Tongue (tissue), 1 donor: ENCODE measurements at regions not wholly inside any gene's neighbourhood (a gene's known extent, or its start where the extent isn't known, plus 50 kb on each side); places are given as distances from the start of the nearest gene placed in this dataset.

ENCODE experiments used
- DNase-seq: peaks from one replicate; pipeline ENCODE4 v3.0.0-alpha.2; 2015

DNA sequence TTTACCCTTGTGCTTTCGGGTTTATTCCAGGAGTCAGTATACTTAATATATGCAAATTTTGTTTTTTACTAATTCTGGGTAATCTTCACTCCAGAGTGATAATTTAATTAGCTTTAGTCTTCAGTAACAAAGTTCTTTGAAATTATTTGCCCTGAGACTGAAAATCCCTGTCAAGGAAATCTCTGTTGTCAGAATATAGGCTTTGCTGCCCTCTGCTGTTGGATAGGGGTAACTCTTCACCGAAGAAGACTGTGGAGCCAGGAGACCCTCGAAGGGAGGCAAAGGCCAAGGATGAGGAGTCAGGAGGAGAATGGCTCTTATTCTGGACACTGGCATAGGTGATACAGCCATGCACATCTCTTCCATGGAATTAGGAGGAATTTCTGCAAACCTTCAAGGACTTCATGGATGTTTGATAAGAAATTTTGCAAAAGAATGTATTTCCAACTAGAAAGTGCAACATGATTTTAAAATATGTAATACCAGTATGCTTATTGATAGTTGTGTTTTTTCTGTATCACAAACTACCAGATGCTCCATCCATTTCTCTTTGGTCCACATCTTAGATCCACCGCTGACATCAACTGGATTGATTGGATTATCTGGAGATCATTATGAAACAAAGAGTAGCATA, 182.3 kb downstream of the RDH14 start:
- DNase-seq, result peak; percentile 83

DNA sequence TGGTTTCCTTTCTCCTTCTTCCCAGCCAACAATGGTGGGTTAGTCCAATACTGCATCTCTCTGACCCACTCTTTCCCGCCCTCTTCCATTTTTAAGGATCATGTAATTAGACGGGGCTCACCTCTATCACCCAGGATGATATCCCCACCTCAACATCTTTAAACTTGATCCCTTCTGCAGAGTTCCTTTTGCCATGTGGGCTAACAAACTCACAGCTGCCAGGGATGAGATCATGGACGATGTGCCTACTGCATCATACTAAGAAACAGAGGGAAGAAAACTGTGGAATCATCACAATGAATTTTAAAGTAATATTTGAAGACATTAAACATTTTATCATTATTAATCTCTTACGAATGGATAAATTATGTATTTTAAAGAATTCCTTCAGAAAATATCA, 183.5 kb downstream of the RDH14 start:
- DNase-seq, result no peak

DNA sequence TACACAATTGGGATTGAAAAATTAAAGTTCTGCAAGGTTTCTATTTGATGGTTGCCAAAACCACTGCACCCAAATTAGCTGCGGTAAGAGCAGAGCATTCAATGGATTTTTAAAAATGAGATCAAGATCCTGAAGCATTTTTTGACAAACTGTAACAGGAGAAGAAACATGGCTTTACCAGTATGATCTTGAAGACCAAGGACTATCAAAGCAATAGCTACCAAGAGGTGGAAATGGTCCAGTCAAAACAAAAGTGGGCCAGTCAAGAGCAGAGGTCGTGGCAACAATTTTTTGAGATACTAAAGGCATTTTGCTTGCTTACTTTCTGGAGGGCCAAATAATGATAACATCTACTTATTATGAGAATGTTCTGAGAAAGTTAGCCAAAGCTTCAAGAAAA, 186.8 kb downstream of the RDH14 start:
- no peak for DNase-seq

DNA sequence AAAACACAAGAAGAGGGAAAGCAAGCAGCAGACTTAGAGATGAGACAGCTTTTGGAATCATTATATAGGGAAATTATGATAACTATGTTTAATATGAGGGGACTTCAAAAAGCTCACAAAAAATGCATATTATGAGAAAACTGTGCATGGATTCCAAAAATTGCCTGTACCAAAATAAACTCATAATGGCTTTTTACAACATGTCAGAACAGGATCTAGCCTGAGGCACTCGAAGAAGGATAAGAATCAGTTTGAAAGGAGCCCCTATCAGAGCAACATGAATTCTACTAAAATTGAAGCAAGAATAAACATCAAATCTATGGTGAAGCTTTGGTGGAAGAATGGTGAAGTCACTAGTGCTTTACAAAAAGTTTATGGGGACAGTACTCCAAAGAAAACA, 187.4 kb downstream of the RDH14 start:
- DNase-seq, result no peak

DNA sequence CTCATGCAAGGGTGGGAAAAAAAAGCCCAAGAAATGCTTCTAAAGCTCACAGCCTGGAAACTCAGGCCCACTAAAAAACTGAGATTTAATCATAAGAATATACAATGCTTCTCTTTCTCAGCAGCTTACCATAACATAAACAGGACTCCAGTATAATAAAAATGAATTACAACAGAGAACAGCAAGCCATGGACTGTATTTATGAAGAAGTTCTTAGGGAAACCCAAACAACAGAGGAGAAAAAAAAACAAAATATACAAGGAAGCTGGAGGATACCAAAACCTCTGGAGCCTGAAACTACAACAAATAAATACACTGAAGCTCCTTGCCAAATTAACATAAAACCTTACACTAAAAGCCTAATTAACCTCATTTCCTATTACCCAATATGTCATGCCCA, 187.8 kb downstream of the RDH14 start:
- DNase-seq, result no peak

DNA sequence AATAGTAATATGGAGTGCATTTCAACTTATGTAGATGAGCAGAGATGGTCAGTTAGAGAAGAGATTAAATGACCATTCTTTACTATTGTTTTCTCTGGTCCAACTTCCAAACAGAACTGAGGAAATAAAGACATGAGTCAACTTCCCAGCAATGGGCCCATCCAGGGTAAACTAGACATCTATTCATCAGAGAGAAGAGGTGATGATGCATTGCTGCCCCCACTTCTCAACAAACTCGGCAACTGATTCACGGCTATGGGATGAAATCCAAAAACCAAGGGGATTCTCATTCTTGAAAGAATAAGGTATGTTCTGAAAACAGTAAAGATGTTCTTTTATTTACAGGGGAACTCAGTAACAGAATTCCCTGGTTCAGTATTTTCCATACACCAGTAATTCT, 190.7 kb downstream of the RDH14 start:
- DNase-seq, result no peak

DNA sequence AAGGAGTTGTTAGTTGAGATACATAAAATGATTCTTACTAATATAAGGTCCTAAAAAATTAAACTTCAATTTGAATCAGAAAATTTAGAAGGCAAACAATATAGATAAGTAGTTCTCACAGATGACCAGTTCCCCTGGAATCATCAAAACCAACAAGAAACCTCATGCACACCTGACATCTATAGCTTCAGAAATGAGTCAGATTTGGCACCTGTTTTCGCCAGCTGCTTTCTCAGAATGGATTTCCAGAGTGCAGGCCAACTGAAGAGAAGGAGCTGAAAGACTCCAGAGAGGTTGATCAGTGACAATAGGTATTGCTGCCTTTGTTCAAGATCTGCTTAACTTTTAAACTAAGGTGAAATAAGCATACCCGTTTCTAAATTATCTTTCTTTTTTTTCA, 192.4 kb downstream of the RDH14 start:
- DNase-seq, result peak; percentile 41

DNA sequence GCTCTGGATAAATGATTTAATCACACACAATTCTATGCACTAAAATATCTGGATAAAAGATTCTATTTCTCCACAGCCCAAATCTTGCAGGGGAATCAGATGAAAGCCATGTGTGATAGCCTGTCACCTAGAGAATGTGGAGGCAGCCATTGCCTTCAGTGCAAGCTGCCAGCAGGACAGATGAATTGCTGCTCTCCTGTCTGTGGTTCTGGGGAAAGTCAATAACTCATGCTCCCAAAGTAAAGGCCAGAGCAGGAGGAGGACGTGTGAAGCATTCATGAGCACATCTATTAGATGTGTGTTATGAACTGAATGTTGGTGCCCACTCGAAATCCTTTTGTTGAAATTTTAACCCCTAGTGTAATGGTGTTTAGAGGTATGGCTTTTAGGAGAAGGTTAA, 195.1 kb downstream of the RDH14 start:
- DNase-seq, result no peak

DNA sequence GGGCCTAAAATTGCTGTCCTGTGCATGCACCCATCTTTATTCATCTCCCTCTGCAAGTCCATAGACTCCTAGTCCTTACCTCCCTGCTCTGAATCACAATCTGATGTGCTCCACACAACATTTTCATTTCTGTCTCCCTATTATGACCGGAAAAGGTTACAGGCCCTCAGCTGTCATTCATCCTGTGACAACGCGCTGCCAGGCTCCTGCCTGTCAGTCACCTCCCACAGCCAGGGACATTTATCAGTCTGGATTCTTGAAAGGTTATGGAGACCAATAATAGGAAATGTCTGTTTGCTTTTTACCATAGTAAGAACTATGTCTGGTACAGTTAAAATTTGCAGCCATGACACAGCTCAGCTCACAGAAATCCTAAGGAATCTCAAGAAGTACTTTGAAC, 197.1 kb downstream of the RDH14 start:
- no peak for DNase-seq

DNA sequence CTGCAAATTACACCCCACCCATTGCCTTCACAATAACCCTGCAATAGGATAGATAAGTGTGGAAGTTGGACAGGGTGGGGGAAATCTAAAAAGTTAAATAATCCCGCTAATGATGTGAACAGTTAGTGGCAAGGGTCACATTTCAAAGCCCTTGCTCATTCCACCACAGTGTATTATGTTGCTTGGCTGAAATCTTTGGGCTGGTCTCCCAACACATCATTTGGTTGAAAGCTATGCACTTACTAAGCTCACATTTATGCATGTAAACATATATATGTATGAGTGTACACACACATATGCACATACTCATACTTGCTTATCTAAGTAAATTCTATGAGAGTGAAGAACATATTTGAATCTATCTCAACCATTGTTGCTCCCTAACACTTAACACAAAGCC, 197.8 kb downstream of the RDH14 start:
- DNase-seq, result no peak

DNA sequence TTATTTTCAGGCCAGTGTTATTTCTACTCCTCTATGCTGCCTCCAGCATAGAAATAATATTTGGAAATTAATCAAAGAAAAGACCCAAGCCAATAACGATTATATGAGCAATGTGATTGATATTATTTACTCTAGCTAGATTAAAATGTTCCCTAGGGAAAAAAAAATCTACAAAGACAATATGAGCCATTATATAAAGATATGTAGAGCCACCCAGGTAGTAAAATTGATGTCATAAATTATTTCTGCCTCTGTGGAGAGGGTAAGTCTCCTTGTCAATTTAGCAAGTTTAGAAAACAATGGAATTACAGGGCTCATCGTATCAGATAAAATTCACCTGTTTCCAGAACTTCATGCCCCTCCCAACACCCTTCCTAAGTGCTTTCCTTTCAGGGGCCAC, 202.9 kb downstream of the RDH14 start:
- no peak for DNase-seq

DNA sequence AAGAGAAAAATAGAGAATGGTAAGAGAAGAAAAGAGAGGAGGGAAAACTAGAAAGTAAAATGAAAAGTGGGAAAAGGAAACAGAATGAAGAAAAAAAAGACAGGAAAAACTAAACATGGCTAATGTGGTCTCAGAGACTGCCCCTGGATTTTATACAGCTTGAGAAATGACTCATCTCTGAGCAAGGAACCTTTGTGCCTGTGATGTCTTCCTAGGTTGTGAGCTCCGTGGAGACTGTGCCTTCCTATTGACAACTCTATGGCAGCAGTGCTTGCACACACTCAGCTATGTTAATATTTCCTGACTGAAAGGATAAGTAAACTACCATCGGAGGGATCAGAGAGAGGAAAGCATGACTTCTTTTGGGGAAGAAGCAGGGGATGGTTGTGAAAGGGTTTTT, 203.8 kb downstream of the RDH14 start:
- no peak for DNase-seq

DNA sequence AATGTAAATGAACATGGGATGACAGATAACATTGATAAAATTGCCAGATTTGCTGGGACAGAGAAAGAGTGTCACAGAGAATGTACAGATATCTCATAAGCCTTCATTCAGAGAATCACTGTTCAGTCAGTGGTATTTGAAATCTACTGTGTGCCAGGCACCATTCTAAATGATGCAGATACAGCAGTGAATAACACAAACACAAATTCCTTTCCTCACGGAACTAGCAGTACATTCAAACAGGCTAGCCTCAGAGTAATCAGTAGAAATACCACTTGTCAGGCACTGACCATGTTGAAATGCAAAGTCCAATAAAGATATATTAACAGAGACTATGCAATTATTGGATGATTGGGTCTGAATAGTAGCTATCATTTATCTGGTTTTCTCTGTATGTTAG, 211.0 kb downstream of the RDH14 start:
- no peak for DNase-seq

DNA sequence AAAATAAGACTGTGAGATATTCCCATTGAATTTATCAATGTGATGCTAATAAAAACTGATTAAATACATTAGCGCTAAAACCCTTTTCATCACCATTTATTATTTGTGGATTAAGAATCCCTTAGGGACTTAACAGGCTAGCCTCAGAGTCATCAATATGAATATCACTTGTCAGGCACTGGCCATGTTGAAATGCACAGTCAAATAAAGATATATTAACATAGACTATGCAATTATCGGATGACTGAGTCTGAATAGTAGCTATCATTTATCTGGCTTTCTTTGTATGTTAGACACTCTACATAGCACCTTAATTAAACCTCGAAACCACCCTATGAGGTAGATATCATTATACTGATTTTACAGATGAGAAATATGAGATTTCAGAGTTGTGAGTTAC, 213.6 kb downstream of the RDH14 start:
- no peak for DNase-seq

DNA sequence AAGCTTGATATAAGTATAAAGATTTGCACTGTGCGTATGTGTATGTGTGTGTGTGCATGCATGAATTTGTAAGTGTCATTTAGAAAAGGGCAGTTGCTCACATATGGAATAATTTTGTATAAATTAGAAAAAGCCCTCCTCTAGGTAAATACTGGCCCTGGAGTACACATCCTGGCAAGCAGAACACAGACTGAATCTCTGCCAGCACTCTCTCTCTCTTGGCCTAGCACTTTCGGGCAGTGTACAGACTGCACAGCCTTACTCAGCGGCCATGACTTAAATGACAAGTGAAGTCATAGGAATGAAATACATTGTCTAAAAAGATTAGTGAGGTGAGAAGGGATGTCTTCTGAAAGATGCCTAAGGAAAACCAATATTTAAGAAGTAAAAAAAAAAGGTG, 214.1 kb downstream of the RDH14 start:
- peak; percentile 34 for DNase-seq

DNA sequence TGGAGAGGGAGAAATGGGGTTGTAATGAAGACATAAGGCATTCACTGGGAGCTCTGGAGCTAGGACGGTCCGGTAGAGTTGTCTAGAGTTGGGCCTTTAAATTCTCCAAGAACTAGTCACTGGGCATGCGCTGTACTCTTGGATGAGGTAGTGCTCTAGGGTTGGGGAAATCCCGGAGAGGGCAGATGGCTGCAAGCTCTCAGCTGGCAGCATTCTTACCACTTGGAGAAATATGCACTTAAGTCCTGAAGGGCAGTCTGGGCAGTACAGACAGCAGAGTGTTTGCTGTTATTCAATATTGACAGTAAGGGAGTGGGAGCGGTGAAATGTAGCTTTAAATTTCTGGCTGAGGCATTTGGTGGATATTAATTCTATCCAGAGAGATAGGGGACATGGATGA, 214.6 kb downstream of the RDH14 start:
- peak; percentile 55 for DNase-seq

DNA sequence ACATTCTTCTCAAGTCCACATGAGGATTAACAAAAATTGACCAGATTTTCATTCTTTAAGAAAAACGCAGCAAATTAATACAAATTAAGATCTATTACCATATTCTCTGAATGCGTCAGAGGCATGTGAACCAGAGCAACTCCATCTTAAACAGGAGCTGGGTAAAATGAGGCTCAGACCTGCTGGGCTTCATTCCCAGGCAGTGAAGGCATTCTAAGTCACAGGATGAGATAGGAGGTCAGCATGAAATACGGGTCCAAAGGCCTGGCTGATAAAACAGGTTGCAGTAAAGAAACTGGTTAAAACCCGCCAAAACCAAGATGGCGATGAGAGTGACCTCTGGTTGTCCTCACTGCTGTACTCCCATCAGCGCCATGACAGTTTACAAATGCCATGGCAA, 217.6 kb downstream of the RDH14 start:
- DNase-seq, result no peak

DNA sequence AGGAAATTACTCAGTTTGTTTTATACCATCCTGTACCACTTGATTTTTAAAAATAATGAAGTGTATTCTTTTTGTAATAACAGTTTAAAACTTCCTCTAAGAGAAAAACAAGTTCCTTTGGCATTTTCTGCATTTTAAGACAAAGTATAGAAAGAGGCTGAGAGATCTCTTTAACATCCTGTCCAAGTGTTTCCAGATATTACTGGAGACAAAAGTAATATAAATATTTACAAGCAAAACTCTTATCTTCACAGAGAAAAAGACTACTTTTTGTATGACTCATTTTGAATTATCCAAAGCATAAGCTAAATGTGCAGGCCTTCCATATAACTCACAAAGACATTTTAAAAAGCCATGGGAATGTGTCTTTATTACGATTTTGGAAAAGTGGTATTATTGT, 221.1 kb downstream of the RDH14 start:
- DNase-seq, result no peak

DNA sequence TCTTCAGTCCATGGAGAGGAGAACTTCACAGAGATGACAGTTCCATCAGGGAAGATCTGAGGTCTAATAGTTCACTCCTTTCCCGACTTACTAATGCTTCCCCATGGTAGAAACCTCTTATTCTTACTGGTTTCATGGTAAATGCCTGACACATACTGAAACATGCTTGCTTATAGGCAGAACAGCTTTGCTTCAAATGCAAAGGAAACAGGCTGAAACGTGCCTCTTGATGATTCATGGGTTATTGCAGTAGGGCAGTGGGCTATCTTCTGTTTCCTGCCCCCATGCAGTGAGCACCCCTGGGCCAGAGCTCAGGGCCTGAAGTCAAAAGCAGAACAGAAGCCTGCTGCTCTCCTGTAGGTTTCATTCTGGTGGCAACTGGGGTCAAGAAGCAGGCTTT, 223.5 kb downstream of the RDH14 start:
- DNase-seq, result no peak

DNA sequence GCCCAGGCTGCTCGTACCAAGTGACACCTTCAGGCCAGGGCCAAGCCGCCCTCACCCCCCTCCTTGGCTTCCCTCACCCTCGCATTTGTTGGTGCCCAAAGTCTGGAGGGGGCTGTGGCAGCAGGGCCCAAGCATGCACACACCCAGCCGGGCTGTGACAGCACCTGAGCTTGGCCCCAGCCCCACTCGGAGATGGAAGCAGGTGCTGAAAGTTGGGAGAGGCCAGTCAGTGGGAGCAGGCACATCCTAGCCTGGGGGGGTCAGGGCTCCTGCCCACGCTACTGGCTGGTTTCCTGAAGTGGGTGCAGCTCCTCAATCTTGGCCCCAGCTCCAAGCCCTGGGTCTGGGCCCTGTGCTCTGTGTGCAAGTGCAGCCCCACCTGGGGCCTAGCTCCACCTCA, 228.0 kb downstream of the RDH14 start:
- no peak for DNase-seq

DNA sequence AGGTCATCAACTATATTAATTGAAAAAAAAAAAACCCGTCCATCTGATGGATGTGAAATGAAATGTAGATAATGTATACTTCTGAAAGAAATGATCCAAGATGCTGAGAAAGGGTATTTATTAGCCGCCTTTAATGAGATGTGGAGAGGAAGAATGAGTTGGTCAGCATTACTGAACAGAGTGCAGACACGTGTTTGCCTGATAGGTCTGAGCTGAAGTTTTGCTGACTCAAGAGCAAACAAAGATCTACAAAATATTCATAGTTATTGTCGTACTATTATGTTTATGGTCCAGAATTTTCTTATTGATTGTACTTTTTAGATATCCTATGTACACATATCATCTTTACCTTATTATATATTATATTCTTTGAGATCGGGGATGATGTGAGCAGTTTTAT, 235.3 kb downstream of the RDH14 start:
- no peak for DNase-seq

DNA sequence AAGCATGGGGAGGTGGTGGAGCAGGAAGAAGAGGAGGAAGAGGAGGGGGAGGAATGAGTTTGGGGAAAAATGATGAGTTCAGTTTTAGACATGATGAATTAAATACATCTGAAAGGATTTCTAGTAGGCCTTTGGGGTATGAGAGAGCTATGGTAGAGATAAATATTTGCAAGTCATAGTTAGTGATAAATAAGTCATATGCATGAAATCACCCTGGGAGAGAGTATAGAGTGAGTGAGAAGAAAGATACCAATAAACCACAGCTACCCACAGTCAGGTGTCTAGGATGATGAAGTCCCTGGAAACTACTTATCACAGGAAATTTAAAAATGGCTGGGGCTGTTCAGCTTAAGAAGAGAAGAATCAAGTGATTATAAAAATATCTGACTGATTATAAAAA, 240.5 kb downstream of the RDH14 start:
- no peak for DNase-seq

DNA sequence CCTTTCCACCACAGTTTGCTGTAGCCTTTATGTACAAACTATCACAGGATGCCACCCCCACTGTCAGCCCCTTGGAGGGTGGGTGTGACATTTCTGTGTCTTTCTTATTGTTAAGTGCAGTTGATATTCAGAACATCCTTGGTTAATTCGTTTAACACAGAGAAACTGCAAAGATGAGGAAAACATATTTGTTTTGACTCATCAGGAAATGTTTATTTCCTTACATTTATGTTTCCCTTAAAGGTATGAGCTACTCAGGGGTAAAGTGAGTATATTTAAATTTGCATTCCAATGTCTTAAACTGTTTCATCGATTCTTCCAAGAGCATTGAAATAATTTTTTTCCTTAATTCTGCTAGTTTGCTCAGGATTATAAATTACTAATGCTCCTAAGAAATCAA, 243.4 kb downstream of the RDH14 start:
- DNase-seq, result no peak

DNA sequence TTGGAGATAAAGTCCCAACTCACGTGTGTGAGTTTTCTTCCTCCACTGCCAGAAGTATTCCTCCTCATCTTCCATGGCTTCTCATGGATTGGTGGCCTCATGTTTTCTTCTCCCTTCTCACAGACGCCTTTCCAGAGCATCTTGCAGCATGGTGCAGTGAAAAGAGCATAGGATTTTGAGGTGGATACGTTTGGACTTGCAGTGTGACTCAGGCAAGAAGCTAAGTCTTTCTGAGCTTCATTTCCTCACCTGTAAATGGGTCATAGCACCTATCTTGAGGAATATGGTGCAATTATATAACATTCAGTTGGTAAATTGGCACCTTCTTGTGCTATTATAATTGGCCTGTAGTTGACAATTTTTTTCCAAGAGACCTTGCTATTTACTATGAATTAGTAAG, 247.6 kb downstream of the RDH14 start:
- no peak for DNase-seq
